H9 (cell line): ENCODE measurements at regions not wholly inside any gene's neighbourhood (a gene's known extent, or its start where the extent isn't known, plus 50 kb on each side); places are given as distances from the start of the nearest gene placed in this dataset.

ENCODE experiments used
- DNase-seq: peaks from one replicate; pipeline ENCODE4 v3.0.0-alpha.2; 2017
- H2AFZ ChIP-seq: one replicate; pipeline ENCODE4 v1.6.1; 2013; ENCODE audit warnings: mild to moderate bottlenecking, low read length, control low read depth, moderate library complexity
- H2AK5ac ChIP-seq: 2 replicates; pipeline ENCODE4 v1.6.1; 2013; ENCODE audit warnings: low read length, control low read depth, mixed read lengths; ENCODE audit not compliant: insufficient read length
- H2BK120ac ChIP-seq: one replicate; pipeline ENCODE4 v1.6.1; 2013; ENCODE audit warnings: low read depth, mild to moderate bottlenecking, low read length, control low read depth, inconsistent platforms; ENCODE audit not compliant: poor library complexity, severe bottlenecking
- H2BK12ac ChIP-seq: 2 replicates; pipeline ENCODE4 v1.6.1; 2013; ENCODE audit warnings: low read length, control low read depth, mixed read lengths, low read depth; ENCODE audit not compliant: insufficient read length
- H2BK15ac ChIP-seq: 2 replicates; pipeline ENCODE4 v1.6.1; 2013; ENCODE audit warnings: low read depth, low read length, control low read depth
- H2BK20ac ChIP-seq: one replicate; pipeline ENCODE4 v1.6.1; 2013; ENCODE audit warnings: low read depth, mild to moderate bottlenecking, low read length, control low read depth, inconsistent platforms; ENCODE audit not compliant: poor library complexity, severe bottlenecking
- H2BK5ac ChIP-seq: 2 replicates; pipeline ENCODE4 v1.6.1; 2013; ENCODE audit warnings: low read length, control low read depth, mixed read lengths; ENCODE audit not compliant: insufficient read length
- H3K14ac ChIP-seq: 2 replicates; pipeline ENCODE4 v1.6.1; 2013; ENCODE audit warnings: low read length, control low read depth; ENCODE audit not compliant: insufficient read depth
- H3K18ac ChIP-seq: 2 replicates; pipeline ENCODE4 v1.6.1; 2013; ENCODE audit warnings: low read depth, mild to moderate bottlenecking, mixed read lengths, low read length, control low read depth; ENCODE audit not compliant: insufficient read length
- H3K23ac ChIP-seq: 2 replicates; pipeline ENCODE4 v1.6.1; 2013; ENCODE audit warnings: low read length, control low read depth, mixed read lengths, low read depth; ENCODE audit not compliant: insufficient read length
- H3K23me2 ChIP-seq: 2 replicates; pipeline ENCODE4 v1.6.1; 2013; ENCODE audit warnings: low read depth, mild to moderate bottlenecking, mixed read lengths, low read length, control low read depth; ENCODE audit not compliant: insufficient read length, poor library complexity, severe bottlenecking
- H3K27ac ChIP-seq: 2 replicates; pipeline ENCODE4 v1.5.1; 2013; ENCODE audit warnings: low read length, control low read depth, mixed read lengths, low read depth; ENCODE audit not compliant: insufficient read length
- H3K27me3 ChIP-seq: 2 replicates; pipeline ENCODE4 v1.6.1; 2013; ENCODE audit warnings: low read length, control low read depth, inconsistent platforms; ENCODE audit not compliant: insufficient read depth
- H3K4ac ChIP-seq: 2 replicates; pipeline ENCODE4 v1.6.1; 2013; ENCODE audit warnings: low read depth, mild to moderate bottlenecking, control low read depth, inconsistent platforms, low read length, moderate library complexity
- H3K4me1 ChIP-seq: 2 replicates; pipeline ENCODE4 v1.6.1; 2013; ENCODE audit warnings: low read length, control low read depth, inconsistent platforms; ENCODE audit not compliant: insufficient read depth
- H3K4me2 ChIP-seq: 2 replicates; pipeline ENCODE4 v1.6.1; 2013; ENCODE audit warnings: low read length, control low read depth, mixed read lengths; ENCODE audit not compliant: insufficient read length, insufficient read depth
- H3K56ac ChIP-seq: 2 replicates; pipeline ENCODE4 v1.6.1; 2013; ENCODE audit warnings: low read depth, mild to moderate bottlenecking, mixed read lengths, low read length, control low read depth; ENCODE audit not compliant: insufficient read length
- H3K79me1 ChIP-seq: 2 replicates; pipeline ENCODE4 v1.6.1; 2013; ENCODE audit warnings: low read depth, mild to moderate bottlenecking, moderate library complexity, low read length, control low read depth, inconsistent platforms; ENCODE audit not compliant: insufficient read depth, poor library complexity, severe bottlenecking
- H3K79me2 ChIP-seq: 2 replicates; pipeline ENCODE4 v1.6.1; 2013; ENCODE audit warnings: low read length, control low read depth, inconsistent platforms; ENCODE audit not compliant: insufficient read depth
- H3K9ac ChIP-seq: 2 replicates; pipeline ENCODE4 v1.6.1; 2013; ENCODE audit warnings: low read length, control low read depth, mixed read lengths; ENCODE audit not compliant: insufficient read length; ENCODE audit errors: extremely low read depth
- H3K9me3 ChIP-seq: one replicate; pipeline ENCODE4 v1.6.1; 2013; ENCODE audit warnings: low read depth, low read length, inconsistent platforms; ENCODE audit not compliant: control insufficient read depth
- H3T11ph ChIP-seq: one replicate; pipeline ENCODE4 v1.6.1; 2013; ENCODE audit warnings: mild to moderate bottlenecking, low read length, control low read depth, inconsistent platforms
- H4K20me1 ChIP-seq: one replicate; pipeline ENCODE4 v1.6.1; 2013; ENCODE audit not compliant: control insufficient read depth, insufficient read length, insufficient read depth
- H4K5ac ChIP-seq: 2 replicates; pipeline ENCODE4 v1.6.1; 2013; ENCODE audit warnings: low read depth, mild to moderate bottlenecking, mixed read lengths, low read length, control low read depth; ENCODE audit not compliant: insufficient read length
- H4K8ac ChIP-seq: replicated peaks from 2 replicates; pipeline ENCODE4 v1.6.1; 2013; ENCODE audit warnings: low read length, control low read depth, mixed read lengths, low read depth; ENCODE audit not compliant: insufficient read length
- H4K91ac ChIP-seq: 2 replicates; pipeline ENCODE4 v1.6.1; 2013; ENCODE audit warnings: low read depth, mild to moderate bottlenecking, moderate library complexity, mixed read lengths, low read length, control low read depth; ENCODE audit not compliant: insufficient read length
- H3K27ac Mint-ChIP-seq, 3 experiments: 2 replicates in 2 of 3; 3 replicates in 1 of 3; pipeline ENCODE4 v1.8.0; 2020 to 2021; ENCODE audit warnings: mixed read lengths in 3 of 3, mild to moderate bottlenecking in 1 of 3, moderate library complexity in 1 of 3
- H3K27me3 Mint-ChIP-seq: 2 replicates; pipeline ENCODE4 v1.8.0; 2021; ENCODE audit warnings: low read depth, mild to moderate bottlenecking, moderate library complexity, mixed read lengths
- H3K36me3 Mint-ChIP-seq, 3 experiments: 2 replicates in 2 of 3; 3 replicates in 1 of 3; pipeline ENCODE4 v1.8.0; 2020 to 2021; ENCODE audit warnings: low read depth in 3 of 3, mixed read lengths in 3 of 3; ENCODE audit not compliant: insufficient read depth in 1 of 3
- H3K4me1 Mint-ChIP-seq, 2 experiments: 2 replicates each; pipeline ENCODE4 v1.8.0; 2020; ENCODE audit warnings: mixed read lengths in 2 of 2
- H3K4me3 Mint-ChIP-seq, 2 experiments: 2 replicates in 1 of 2; 3 replicates in 1 of 2; pipeline ENCODE4 v1.8.0; 2020 to 2021; ENCODE audit warnings: mild to moderate bottlenecking in 2 of 2, mixed read lengths in 2 of 2, moderate library complexity in 1 of 2
- H3K9me3 Mint-ChIP-seq, 2 experiments: 2 replicates in 1 of 2; 3 replicates in 1 of 2; pipeline ENCODE4 v1.8.0; 2020; ENCODE audit warnings: mild to moderate bottlenecking in 2 of 2, mixed read lengths in 2 of 2, moderate library complexity in 1 of 2
- WGBS: extraction: QIAGEN DNeasy Blood & Tissue Kit; methylation state at CpG from one replicate; pipeline ENCODE4 v1.1.7; 2013; ENCODE audit warnings: missing lambda C conversion rate, low lambda C conversion rate, mixed read lengths; ENCODE audit not compliant: insufficient read length; ENCODE audit errors: extremely low coverage; 5-methylcytosine and 5-hydroxymethylcytosine counted together
- TF ChIP-seq, protein P1 (sequence below): fragments of 200-600 bp; sonication (generic); conservative IDR thresholded peaks from 3 replicates; pipeline ENCODE4 v1.8.0; 2021; ENCODE audit warnings: antibody characterized with exemption, mild to moderate bottlenecking

DNA sequence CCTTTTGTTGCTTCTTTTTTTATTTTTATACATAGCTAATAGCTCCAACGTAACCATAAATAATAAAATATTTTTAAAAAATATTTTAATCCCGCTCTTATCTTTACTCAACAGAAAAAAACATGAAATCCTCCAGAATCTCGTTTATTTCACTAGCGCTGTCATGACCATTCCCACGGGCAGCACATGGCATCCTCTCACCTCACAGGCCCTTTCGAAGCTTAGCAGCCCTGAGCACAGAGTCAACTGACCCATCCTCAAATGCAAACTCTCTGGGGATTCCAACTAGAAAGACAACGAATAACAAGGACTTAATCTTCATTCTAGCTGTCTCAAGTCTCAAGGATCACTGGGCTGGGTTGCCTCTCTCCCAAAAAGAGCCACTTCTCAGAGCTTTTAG is 285.9 kb upstream of the PPARGC1A start:
- Histone ChIP-seq H4K91ac (no peak overlapping the region), H4K5ac (no peak overlapping the region)
- 100% methylated on average over 3 of the region's 7 CpGs for WGBS

More for the DNA sequence above, 285.9 kb upstream of the PPARGC1A start:
- no peak overlapping the region for H3K4ac ChIP-seq
- no peak overlapping the region for H3K27ac Mint-ChIP-seq
- H2AK5ac ChIP-seq = no peak overlapping the region
- H3K9me3 Mint-ChIP-seq = peaks cover 0 to 2% of the 10 kb centered on the region in 2 experiments; a peak in 1 of 5 replicates
- H3T11ph ChIP-seq = no peak overlapping the region
- TF ChIP-seq, protein P1, sequence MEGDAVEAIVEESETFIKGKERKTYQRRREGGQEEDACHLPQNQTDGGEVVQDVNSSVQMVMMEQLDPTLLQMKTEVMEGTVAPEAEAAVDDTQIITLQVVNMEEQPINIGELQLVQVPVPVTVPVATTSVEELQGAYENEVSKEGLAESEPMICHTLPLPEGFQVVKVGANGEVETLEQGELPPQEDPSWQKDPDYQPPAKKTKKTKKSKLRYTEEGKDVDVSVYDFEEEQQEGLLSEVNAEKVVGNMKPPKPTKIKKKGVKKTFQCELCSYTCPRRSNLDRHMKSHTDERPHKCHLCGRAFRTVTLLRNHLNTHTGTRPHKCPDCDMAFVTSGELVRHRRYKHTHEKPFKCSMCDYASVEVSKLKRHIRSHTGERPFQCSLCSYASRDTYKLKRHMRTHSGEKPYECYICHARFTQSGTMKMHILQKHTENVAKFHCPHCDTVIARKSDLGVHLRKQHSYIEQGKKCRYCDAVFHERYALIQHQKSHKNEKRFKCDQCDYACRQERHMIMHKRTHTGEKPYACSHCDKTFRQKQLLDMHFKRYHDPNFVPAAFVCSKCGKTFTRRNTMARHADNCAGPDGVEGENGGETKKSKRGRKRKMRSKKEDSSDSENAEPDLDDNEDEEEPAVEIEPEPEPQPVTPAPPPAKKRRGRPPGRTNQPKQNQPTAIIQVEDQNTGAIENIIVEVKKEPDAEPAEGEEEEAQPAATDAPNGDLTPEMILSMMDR = no peak
- H2BK20ac ChIP-seq = no peak overlapping the region
- H4K20me1 ChIP-seq = no peaks in the 10 kb centered on the region
- no peaks in the 10 kb centered on the region for H3K27me3 ChIP-seq
- H3K56ac ChIP-seq = no peak overlapping the region
- H4K8ac ChIP-seq = no peak overlapping the region
- no peak overlapping the region for H3K23ac ChIP-seq
- no peaks in the 10 kb centered on the region for H3K4me1 ChIP-seq
- H2BK12ac ChIP-seq = no peak overlapping the region
- H2BK120ac ChIP-seq = no peak overlapping the region
- H3K79me1 ChIP-seq = no peaks in the 10 kb centered on the region
- no peak overlapping the region for H3K27ac ChIP-seq
- H3K4me1 Mint-ChIP-seq = peaks cover 15 to 17% of the 10 kb centered on the region in 2 experiments
- peaks cover 0 to 4% (median 0%) of the 10 kb centered on the region in 3 experiments; a peak in 2 of 7 replicates for H3K36me3 Mint-ChIP-seq
- no peak for DNase-seq
- H3K27me3 Mint-ChIP-seq = peaks cover 2% of the 10 kb centered on the region
- H3K9ac ChIP-seq = no peak overlapping the region
- no peak overlapping the region for H3K14ac ChIP-seq
- H3K18ac ChIP-seq = no peak overlapping the region
- no peak overlapping the region for H2BK5ac ChIP-seq
- no peak overlapping the region for H2AFZ ChIP-seq
- H3K79me2 ChIP-seq = no peaks in the 10 kb centered on the region
- no peaks in the 10 kb centered on the region for H3K23me2 ChIP-seq
- no peaks in the 10 kb centered on the region for H3K9me3 ChIP-seq
- H3K4me2 ChIP-seq = no peak overlapping the region
- no peak overlapping the region for H3K4me3 Mint-ChIP-seq
- H2BK15ac ChIP-seq = no peak overlapping the region
